DMS153 treated with DMSO at 0.1 percent for 48 hours (cell line): ENCODE measurements at regions not wholly inside any gene's neighbourhood (a gene's known extent, or its start where the extent isn't known, plus 50 kb on each side); places are given as distances from the start of the nearest gene placed in this dataset.
A peak's percentile ranks its signal among the peaks of the same experiment; 100 is the strongest.
"Not testable (repeated sequence)": the region's sequence is repeated elsewhere in the genome, so short reads cannot be mapped to it uniquely, and the experiment has no call there.

Experiments used
- DNase-seq: peaks from one replicate; lab custom pipeline; 2025; ENCODE audit not compliant: unreplicated experiment; lab: John Stamatoyannopoulos, UW

DNA sequence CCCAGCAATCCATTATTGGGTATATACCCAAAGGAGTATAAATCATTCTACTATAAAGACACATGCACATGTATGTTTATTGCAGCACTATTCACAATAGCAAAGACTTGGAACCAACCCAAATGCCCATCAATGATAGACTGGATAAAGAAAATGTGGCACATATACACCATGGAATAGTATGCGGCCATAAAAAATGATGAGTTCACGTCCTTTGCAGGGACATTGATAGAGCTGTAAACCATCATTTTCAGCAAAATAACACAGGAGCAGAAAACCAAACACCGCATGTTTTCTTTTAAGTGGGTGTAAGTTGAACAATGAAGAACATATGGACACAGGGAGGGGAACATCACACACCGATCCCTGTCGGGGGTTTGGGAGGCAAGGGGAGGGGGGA, 56.7 kb downstream of the PALS2 start:
- DNase-seq = not testable (repeated sequence)

DNA sequence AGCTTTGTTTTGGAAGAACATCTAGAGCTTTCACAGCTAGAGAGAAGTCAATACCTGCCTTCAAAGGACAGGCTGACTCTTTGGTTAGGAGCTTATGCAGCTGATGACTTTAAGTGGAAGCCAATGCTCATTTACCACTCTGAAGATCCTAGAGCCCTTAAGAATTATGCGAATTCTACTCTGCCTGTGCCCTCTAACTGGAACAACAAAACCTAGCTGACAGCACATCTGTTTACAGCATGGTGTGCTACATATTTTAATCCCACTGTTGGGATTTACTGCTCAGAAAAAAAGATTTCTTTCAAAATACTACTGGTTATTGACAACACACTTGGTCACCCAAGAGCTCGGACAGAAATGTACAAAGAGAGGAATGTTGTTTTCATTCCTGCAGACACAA, 57.3 kb downstream of the PALS2 start:
- no peak for DNase-seq

DNA sequence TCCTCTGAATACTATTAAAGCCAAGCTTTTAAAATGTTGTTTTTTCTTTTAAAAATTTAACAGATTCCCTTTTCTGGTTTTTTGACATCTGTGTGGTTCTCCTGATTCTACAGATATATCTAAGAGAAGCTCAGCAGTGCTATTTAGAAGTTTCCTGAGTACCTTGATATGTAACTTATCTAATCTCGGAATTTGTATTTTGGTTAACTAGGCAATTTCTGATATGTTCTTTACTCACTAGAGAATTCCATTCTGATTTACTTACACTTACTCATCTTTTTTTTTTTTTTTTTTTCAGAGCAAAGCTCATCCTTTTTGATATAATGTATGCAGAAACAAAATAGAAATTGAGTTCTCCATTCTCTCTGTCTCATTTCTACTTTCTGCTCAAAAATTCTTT, 63.8 kb downstream of the PALS2 start:
- no peak for DNase-seq

DNA sequence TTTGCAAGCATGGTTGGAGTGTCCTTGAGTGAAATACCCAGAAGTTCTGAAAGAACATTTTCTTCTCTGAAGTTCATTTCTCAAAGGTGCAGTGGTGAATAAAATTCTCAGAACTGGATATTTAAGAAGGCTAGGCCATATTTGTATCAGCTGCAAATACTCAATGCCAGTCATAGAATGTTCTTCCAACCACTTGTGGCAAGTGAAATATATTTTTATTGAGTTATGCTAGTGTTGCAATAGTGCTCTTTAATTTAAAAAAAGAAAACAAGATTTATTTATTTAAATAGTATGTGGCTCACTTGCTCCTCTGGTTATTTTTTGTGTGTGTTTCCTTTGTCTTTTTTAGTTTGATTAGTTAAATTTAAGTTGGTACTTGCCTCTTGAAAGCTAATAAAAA, 64.5 kb downstream of the PALS2 start:
- no peak for DNase-seq

DNA sequence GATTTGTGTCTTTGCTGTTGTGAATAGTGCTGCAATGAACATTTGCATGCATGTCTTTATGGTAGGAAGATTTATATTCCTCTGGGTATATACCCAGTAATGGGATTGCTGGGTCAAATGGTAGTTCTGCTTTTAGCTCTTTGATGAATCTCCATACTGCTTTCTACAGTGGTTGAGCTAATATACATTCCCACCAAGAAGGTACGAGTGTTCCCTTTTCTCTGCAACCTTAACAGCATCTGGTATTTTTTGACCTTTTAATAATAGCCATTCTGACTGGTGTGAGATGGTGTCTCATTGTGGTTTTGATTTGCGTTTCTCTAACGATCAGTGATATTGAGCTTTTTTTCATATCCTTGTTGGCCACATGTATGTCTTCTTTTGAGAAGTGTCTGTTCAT, 71.3 kb downstream of the PALS2 start:
- peak; percentile 55 for DNase-seq
